GM21717 (cell line): ENCODE measurements at regions not wholly inside any gene's neighbourhood (a gene's known extent, or its start where the extent isn't known, plus 50 kb on each side); places are given as distances from the start of the nearest gene placed in this dataset.

Experiments used
- ATAC-seq: cut with Tn5 transposase; IDR thresholded peaks from one replicate; pipeline ENCODE4 v1.9.1; 2021; ENCODE audit warnings: mild to moderate bottlenecking, moderate library complexity; ENCODE audit not compliant: unreplicated experiment

DNA sequence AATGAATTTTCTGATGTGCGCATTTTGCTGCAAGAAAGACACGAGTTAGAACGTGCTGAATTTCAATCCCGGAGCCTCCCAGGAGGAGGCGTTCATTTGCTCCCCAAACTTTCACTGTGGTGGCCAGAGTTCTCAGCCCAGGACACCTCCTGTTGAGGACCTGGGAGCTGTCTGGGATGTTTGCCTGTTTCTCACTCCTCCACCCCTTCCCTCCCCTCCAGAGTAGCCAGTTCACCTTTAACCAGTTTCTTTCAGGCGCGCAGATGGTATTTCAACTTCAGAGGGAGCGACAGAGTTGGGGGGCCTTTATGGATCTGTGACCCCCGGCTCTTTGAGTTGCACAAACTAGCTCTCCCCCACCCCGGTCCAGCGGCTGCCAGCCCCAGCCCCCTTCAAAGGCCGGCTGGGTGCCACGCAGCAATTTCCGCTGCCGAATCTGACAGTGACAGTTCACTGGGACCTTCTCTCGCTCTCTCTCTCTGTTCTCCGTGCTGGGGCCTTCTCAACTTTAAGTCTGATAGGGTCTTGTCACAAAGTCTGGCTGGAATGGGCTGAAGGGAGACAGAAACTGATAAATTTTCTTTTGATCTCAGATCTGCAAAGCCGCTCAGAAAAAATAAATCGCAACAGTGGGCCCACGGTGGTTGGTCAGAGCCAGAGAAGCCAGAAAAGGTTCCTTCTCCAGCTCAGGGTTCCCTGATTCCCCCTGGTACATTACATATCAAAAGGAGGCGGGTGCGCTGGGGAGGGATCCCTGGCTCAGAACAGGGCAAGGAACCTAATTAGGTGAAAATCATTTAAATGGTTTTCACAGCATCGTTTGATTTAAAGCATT lies 100.0 kb upstream of the STX18 start:
- no peak for ATAC-seq

DNA sequence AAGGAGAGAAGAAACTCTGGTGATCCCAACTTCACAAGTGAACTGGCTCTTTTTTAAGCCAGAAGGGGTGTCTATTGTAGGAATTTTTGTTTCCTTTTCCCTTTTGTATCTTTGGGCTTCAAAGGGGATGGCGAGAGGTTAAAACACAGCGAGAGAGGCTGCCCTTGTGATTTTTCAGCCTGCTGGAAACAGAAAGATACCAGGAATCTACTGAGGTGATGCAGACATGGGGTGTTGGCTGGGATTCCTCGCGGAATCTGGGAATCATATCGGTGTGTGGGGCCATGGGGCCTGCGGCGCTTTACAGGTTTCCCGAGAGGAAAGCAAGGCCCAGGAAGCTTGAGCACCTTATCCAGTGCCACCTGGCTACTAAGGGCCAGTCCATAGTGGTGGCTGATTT lies 99.4 kb upstream of the STX18 start:
- ATAC-seq = no peak

DNA sequence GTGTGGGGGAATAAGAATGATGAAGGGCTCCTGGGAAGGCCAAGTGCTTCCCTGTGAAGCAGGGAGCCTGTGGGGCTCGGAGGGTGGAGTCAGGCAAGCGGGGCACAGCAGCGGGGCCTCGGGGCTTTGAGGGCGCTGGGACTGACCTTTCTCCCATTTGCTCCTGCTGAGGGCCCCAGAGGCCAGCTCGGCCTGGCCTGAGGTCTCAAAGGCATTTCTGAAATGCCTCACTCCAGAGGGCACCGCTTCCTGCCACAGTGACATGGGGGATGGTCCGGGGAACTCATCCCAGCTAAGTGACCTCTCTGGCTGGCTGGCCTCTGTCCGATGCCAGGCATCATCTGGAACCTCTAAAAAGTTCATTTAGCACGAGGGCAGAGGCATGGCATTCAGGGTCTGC lies 98.8 kb upstream of the STX18 start:
- no peak for ATAC-seq

DNA sequence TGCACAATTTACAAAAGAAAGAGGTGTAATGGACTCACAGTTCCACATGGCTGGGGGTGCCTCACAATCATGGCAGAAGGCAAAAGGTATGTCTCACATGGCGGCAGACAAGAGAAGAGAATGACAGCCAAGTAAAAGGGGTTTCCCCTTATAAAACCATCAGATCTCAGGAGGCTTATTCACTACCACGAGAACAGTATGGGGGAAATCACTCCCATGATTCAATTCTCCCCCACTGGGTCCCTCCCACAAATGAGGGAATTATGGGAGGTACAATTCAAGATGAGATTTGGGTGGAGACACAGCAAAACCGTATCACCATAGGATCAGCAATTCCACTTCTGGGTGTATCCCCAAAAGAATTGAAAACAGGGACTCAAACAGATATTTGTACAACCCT lies 97.5 kb upstream of the STX18 start:
- no peak for ATAC-seq

DNA sequence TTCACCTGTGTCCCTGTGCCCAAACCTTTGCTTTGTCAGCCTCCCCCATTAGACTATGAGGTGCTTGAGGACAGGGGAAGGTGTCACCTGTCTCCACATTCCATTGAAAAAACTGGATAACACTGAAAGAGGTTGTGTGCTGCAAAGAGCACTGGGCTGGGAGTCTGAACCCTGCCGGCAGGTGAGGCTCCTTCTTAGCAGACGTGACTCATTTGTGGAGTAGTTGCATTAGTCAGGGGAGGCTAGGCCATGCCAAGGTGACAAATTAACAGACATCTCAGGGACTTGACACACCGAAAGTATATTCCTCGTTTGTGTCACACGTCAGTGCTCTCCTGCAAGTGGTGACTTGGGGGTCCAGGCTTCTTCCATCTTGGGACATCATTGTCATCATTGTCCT lies 95.9 kb upstream of the STX18 start:
- peak; percentile 63 for ATAC-seq

DNA sequence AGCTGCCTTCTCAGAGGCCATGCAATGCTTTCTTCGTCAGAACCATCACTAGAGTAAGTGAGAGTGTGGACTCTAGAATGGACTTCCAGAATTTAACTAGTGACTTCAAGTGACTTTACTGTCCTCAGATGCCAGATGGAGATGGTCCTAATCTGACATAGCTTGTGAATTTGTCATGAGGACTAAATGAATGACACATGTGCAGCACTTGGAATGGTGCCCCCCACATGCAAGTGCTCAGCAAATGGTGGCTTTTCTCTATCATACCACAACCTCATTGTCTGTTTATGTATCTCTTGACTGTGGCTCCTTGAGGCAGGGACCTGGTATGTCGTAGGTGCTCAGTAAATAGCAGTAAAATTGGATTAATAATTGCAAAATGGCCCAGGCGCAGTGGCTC lies 91.6 kb upstream of the STX18 start:
- ATAC-seq = no peak

DNA sequence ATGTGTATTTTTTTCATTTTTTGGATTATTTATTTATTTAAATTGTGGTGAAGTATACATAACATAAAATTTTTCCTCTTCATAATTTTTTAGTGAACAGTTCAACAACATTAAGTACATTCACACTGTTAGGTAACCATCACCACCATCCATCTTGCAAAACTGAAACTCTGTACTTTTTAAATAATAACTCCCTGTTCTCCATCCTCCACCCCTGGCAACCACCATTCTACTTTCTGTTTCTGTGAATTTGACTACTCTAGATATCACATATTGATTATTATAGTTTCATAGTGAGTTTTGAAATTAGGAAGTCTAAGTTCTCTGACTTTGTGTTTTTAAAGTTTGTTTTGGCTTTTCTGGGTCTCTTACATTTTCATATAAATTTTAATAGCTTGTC lies 89.3 kb upstream of the STX18 start:
- ATAC-seq = peak; percentile 96

DNA sequence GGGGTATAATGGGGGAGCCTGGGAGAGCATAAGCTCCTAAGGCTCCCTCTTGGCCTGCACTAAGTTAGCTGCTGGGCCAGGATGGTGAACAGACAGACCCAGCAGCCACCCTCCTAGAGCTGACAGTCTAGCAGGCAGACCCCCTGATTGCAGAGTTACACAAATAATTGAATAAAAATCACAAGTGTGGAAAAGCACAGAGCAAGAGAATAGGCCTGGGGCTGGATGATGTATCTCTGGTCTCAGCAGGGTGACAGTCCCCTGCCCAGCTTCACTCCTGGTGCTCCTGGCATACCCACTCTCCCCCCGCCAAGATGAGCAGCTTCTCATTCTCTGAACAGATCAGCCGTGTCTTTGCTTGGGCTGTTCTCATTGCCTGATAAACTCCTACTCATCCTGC lies 86.1 kb upstream of the STX18 start:
- no peak for ATAC-seq

DNA sequence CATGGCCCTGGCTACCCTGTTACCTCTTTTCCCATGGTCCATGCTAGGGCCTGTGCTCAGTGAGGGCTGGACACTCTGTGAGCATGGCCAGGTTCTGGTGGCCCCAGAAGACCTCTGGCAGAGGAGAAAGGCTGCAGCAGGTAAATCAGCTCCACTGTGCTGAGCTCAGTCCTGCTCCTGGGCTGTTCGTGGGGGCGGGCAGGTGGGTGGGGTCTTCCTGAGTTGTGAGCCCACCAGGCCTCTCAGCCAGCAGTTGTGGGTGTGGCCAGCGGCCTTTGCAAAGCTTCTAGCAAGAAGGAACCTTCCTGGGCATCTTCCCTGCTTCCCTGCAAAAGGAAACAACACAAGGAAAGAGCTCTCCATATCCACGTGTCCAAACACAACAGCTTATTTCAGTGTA lies 85.3 kb upstream of the STX18 start:
- no peak for ATAC-seq

DNA sequence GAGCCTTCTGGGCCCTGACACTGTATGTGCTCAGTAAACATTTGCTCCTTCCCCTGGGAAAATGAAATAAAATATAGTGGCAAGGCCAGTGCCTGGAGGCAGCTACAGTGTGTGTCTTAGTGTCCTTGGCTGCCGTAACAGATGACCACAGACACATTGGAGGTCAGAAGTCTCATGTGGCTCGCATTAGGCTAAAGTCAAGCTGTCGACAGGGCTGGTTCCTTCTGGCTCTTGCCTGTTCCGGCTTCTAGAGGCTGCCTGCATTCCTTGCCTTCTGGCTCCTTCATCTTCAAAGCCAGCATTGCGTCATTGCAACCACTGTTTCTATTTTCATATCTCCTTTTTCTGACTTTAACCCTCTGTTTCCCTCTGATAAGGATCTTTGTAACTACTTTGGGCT lies 83.6 kb upstream of the STX18 start:
- no peak for ATAC-seq

DNA sequence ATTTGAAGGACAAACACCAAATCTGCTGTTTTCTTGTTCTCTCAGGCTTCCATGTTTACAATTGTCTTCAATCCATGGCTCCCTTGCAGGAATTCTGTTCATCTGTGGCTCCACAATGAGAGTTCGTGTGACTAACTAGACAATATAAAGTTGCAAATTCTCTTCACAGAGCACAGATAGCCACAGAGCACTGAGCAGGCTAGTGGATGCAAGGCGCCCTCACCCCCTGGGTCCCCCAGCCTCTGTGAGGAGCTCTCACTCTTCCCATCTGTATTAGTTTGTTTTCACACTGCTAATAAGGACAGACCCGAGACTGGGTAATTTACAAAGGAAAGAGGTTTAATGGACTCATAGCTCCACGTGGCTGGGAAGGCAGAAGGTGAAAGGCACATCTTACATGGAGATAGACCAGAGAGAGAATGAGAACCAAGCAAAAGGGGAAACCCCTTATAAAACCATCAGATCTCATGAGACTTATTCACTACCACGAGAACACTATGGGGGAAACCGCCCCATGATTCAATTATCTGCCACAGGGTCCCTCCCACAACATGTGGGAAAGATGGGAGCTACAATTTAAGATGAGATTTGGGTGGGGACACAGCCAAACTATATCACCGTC lies 82.5 kb upstream of the STX18 start:
- no peak for ATAC-seq

DNA sequence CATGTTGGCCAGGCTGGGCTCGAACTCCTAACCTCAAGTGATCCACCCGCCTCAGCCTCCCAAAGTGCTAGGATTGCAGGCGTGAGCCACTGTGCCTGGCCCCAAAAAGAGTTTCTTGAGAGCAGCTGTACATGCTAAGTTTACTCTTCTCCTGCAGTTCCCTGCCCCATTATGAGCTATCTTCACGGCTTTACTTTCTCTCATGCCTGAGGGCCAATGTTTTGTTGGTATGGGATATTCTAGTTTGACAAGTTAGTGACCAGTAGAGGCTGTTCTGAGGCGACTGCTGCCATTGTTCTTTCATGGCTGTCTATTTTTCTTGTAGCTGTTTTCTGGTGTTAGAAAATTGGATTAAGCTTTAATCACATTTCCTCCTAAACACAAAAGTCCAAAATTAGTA lies 78.0 kb upstream of the STX18 start:
- ATAC-seq = no peak

DNA sequence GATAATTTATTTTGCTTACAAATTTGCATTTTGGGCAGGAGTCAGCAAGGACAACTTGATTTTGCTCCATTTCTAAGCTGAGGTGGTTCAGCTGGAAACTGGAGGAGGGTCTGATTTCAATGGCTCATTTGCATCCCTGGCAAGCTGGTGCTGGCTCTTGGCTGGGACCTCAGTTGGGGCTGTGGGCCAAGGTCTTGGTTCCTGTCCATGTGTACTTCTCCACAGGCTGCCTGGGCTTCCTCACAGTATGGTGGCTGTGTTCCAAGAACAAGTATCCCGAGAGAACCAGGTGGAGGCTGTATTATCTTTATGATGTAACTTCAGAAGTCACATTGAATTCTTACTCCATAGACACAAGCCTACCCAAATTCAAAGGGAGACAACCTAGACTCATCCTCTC lies 77.0 kb upstream of the STX18 start:
- ATAC-seq = no peak

DNA sequence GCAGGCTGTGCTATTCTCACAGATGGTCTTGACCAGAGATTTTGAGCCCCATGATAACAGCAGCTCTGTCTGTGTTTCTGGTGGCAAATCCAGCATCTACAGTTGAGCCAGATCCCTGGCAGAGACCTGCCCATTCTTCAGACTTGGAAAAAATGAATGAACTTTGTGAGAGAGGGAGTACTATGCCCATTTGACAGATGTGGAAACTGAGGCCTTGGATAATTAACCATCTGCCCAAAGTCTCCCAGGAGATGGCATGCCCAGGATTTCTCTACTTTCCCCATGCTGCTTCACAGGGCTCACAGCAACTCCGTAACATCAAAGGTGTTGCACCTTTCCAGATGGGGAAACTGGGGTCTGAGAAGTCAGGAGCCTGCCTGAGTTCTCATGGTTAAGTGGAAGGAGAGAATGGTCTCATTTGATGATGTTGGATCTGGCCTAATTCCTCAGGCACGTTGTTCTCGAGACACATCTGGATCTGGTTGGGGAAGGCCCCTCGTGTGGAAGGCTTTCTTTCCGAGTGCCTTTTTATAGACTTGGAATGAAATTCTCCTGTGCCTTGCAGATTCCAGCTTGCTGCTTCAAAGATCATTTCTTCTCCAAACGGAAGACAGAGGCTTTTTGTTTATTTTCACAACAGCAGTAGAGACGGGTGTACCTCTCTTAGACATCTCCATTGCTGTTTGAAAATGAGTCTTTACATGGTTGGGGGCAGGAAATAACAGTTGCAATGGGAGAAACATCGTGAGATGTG lies 73.3 kb upstream of the STX18 start:
- no peak for ATAC-seq

DNA sequence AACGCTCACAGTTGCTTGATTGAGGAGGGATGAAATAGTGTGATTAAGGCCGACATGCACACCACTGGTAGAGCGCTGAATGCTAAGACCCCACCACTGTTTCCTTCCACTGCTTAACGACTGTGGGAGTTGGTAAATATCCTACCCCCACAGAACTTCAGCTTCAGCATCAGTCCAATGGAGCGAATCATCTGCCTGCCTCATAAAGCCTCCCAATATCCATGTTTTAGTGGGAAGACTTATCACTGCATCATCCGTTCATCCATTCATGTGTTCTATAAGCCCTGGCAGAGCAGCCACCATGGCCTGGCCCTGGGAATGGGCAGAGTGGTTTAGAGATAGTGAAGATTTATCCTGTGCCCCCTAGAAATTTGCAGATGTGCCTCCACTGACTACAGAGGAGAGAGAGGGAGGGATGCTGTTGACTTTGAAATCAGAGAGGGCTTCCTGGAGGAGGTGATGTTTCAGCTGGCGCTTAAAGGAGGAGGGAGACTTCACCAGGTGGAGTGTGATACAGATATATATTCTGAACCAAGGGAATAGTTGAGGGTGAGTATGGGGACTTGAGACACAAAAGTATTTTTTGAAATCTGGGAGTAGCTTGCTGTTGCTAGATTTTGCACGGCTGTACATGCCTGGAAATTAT lies 71.9 kb upstream of the STX18 start:
- no peak for ATAC-seq

DNA sequence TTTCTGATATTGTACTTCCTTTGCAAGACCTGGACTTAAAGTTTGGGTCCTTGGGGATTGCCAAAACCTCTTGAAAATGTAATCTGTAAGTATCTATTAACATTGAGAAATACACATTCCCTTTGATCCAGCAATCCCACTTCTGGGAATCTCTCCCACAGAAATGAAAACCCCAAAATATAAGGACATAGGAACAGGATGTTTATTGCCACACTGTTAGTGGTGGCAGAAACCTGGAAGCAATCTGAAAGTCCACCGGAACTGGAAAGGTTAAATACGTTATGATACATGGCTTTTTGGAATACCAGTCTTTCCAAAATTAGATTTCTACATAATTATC lies 71.2 kb upstream of the STX18 start:
- no peak for ATAC-seq

DNA sequence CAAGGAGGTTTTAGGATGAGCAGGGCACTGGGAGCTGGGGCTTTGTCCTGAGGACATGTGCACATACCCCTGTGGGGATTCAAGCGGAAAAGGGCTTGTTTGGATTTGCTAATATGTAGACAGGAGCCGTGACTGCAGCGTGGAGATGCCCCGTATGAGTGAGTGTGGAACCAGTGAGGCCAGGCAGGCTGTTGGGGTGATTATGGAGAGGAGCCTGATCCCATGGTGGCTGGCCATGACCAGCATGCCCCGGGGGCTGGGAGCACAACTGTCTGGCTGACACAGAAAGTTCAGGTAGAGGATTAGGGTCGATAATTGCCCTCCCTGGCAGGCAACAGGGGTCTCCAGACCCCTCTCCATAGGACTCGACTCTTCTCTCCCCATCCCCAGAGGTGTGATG lies 68.8 kb upstream of the STX18 start:
- no peak for ATAC-seq

DNA sequence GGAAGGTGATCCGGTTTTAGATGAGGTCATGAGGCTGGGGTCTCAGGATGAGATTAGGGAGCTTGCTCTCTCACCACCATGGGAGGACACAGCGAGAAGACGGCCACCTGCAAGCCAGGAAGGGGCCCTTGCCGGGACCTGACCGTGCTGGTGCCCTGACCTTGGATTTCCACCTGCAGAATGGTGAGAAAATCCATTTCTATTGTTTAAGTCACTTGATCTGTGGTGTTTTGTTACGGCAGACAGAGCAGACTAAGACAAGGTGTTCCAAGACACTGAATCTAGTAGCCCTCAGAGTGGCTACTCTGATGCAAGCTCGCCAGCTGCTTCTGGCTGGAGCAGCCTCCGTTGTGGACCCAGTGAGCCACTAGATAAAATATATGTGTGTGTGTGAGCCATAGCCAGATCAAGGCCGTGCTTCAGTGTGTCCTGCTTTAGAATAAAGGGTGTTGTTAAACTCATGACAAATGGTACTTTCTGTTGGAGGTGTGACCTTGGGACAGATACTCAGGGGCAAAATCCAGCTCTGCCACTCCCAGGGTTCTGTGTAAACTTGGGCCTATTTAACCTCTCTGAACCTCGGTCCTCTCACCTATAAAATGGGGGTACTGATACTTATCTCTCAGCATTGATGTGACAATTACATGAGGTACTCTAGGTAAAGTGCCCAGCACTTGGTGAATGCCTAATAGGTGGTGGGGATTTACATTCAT lies 67.9 kb upstream of the STX18 start:
- ATAC-seq = no peak

DNA sequence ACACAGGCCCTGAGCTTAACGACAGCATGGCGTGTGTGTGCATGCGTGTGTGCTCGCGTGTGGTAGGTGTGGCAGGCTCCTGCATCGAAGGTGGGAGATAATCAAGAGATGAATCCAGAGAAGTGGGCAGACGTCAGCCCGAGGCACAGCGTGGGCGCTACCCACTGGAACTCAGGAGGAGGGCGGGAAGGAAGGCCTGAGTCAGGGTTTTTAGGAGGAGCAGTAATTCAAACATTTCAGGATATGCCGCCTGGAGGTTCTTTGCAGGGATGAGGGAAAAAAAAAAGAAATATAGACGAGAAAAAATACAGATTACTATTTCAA lies 66.3 kb upstream of the STX18 start:
- ATAC-seq = no peak

DNA sequence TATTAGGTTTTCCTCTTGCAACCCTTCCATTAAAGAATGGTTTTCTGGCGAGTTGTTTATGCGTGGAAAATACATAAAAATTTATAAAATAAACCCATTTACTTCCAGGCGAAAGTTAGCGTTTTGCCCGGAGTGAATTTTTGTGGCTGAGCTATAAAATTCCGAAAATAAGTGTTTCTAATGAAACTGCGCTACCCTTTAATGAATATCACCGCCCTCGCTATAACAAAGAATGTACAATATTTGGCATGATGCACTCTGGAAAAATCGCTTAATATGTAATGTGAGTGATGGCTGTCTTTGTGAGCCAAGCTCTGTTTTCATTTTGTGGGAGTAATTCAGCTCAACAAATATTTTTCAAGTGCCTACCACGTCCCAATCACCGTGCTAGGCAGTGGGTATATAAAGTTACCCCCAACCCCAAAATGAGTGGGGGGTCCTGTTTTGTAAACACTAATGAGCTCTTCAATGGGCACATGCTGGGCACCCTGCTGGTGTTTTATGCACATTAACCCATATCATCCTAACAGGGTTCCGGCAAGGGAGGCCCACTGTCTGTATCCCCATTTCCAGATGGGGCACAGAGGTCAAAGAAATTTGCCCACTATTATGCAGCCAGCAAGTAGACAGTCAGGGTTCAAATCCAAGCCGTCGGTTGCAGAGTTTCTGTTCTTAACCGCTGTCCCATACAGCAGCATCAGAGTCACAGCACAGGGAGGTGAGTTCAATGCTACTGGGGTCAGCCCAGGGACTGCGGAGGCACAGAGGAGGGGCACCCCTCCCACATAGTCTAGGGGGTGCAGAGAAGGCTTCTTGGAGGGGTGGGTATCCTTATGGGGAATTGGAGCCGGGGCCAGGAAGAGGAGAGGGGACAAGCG lies 65.7 kb upstream of the STX18 start:
- no peak for ATAC-seq
